CD1c-positive myeloid dendritic cell (primary cell): ENCODE measurements at regions not wholly inside any gene's neighbourhood (a gene's known extent, or its start where the extent isn't known, plus 50 kb on each side); places are given as distances from the start of the nearest gene placed in this dataset.

Experiments used
- DNase-seq: peaks from one replicate; pipeline ENCODE4 v3.0.0-alpha.2; 2016; ENCODE audit errors: extremely low spot score

DNA sequence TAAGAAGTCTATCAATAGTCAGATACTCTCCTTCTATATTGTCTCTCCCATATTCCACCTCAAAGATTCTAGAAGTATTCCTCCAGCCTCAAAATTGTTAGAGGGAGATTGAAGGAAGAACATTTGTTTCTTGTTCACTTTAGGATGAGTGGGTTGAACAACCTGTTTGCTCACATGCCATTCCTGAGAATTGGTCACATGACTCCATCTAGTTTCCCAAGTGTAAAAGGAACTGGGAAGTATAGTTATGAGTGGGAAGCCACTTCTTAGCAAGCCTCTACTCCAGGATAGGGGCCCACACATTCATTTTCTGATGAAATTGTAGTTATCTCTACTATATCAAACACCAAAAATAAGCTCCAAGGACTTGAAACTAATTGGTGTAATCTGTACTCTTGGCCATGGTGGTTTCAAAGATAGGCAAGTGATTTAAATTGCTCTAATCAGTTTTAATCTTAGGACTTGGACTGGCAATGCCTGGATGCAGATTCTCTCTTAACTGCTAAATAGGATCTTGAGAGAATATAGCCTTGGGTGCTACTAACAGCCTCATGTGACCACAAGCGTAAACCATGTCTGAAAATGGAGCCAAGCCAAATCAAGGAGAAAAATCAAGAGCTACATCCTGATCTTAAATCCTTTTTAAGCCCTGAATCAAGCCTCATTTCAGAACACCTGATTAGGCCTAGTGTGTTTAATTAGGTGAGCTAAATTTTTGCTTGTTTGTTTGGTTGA is 758.7 kb upstream of the MAN1A1 start:
- peak; percentile 40 for DNase-seq

DNA sequence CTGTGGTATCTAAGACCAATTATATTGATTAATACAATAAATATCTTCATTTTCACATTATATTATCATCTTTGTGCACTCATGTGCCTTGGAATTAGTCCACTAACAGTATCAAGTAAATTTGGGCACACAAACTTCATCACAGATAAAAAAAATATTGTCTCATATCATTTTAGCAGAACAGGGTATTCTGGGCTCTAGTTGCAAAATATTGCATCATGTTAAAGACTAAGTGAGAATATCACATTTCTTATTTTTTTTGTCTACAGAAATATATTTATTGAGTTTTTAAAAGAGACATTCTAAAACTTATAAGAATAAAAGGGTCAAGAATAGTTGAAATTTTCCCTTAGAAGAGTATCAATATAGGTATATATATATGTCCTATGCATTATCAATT is 754.1 kb upstream of the MAN1A1 start:
- DNase-seq, result no peak

DNA sequence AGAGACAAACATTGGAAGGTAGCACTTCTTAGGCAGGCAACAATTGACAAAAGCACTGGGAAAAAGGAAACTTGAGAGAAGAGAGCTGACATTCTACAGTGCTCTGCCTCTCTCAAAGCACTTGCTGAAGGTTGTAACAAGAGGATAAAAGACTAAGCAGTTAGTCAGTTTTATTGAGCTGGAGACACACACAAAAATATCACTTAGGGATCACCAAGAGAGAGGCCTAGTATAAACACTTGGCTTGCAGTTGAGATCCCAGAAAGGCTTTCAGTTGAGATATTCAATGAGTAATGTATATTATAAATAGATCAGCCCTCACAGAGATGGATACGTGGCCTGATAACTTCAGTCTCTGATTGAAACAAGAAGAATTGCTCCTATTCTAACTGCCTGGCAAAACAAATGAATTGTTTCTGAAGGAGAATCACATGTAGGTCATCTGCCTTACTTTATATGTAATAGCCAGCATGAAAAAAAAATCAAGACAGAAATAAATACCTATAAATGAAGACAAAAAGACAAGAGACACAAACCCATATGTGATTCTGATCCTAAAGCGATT is 747.2 kb upstream of the MAN1A1 start:
- no peak for DNase-seq

DNA sequence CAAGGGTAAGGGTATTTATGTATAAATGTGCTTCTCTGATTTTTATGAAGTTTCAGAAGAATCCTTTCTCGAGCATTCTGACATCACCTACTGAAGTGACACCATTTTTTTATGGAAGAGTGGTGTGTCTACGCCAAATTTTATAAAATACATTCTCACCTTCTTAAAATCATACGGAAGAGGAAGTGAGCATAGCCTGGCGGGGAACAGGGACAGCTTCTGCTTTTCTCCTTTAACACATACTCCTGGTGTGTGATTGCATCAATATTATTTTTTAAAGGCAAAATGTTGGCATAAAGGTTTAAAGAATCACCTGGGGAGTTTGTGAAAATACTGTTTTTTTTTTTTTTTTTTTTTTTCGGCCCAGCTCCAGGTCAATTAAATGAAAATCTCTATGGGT is 733.6 kb upstream of the MAN1A1 start:
- DNase-seq, result peak; percentile 5

DNA sequence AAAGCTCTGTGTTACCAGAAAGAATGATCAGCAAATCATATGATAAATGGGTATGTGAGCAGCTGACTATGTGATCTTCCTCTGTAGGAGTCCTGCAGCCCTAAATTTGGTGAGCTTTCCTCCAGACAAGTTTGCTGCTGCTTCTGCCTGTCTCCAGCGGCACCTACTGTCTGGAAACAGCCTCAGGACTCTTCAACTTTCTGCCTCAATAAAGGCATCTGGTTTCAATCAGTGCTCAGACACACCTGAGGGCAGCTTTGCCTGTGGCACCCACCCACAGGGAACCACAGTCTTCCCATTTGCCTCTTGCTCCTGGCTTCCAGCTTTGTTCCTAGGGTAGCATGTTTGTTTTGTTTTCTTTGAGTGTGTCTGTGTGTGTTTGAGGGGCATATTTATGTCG is 727.9 kb upstream of the MAN1A1 start:
- no peak for DNase-seq

DNA sequence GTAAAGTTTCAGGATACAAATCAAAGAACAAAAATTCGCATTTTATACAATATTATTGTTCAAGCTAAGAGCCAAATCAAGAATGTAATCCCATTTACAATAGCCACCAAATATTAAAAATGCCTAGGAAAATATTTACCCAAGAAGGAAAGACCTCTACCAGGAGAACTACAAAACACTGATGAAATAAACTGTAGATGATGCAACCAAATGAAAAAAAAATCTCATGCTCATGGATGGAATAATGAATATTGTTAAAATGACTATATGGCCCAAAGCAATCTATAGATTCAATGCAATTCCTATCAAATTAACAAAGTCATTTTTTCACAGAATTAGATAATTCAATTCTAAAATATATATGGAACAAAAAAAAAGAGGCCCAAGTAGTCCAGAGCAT is 708.8 kb upstream of the MAN1A1 start:
- DNase-seq, result no peak

DNA sequence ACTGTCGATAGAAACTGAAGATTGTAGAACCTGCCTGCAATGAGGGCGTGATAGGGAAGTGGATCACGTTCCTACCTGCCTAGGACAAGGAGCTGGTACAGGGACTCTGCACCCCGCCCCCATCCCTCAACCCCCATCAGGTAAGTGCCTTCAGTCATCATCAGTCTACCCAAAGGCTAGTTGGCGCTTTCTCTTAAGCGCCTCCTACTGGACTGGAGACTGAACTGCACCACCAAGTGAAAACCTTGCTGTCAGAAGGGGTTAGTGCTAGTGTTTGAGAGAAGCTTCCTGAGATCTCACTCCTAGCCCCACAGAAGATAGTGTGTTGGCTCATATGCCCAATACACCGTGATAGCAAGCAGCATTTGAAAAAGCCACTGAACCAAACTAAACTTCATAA is 706.5 kb upstream of the MAN1A1 start:
- DNase-seq, result peak; percentile 35

DNA sequence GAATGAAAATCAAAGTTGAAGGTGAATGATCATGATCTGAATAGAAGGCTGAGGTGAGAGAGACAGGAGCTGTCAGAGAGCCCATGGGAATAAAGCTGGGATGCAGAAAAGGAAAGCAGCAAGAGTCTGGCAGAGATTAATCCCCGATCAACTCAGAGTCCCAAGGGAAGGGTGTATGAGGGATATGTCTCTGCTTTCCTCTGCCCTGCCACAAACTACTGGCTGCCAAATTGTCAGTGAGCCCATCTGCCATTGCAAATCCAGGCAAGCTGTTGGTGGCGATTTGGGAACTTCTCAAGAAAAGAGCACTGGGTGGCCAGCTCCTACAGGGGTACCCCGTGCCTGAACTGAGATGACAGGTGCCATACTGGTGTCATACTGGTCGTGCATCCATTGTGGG is 705.5 kb upstream of the MAN1A1 start:
- DNase-seq, result no peak

DNA sequence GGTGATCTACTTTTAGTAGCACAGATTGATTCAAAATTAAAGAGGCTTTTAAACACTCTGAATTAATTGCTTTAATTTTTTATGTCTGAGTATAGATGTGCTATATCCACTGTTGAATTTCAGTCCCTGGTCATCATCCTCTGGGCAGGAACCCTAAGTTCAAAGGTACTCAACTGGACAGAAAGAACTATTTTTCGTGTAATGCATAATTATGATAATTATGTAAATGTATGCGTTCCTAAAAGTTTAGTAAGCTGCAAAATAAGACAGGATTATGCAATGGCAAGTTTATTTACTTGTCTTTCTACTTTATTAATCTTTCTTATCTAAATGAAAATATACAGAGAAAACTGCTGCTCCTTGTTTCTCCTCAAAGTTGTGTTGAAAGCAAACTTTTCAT is 690.1 kb upstream of the MAN1A1 start:
- DNase-seq, result no peak

DNA sequence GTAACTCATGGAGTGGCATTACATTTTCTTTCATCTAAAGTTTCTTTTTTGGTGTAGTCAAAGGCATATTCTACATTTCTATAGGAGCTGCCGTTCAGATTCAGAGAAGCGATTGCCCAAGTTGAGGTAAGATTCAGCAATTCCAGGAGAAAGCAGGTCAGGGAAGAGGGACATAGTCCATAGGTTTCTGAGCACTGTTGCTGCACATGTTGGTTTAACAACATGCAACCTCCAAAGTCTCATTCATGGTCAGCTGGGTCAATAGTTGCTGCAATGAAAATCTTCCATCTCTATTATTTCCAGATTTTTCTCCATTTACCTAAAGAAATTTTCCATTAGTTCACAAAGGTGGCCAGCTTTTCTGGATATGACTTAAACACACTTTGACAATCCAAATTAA is 682.3 kb upstream of the MAN1A1 start:
- no peak for DNase-seq

DNA sequence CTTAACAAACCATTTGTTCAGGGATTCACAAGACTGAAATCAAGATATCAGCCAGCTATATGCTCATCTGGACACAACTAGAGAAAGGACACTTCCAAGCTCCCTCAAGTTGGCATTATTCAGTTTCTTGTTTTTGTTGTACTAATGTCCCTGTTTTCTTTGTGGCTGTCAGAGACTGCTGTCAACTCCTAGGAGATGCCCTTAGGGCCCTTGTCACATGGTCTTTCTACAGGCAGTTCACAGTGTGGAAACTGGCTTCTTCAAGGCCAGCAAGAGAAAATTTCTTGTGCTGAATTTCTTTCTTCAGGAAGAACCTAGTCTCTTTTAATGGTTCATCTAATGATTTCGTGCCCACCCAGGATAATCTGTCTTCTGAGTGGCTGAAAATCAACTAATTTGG is 677.2 kb upstream of the MAN1A1 start:
- no peak for DNase-seq

DNA sequence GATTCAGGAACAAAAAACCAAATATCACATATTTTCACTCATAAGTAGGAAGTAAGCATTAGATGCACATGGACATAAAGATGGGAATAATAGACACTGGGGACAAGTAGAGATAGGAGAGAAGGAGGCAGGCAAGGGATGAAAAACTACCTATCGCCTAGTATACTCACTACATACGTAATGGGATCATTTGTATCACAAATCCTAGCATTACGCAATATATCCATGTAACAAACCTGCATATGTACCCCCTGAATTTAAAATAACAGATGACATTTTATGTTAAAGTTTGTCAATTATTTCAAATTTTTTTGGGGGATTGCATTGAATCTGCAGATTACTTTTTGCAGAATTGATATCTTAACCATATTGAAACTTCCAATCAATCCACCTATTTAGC is 660.5 kb upstream of the MAN1A1 start:
- DNase-seq, result no peak

DNA sequence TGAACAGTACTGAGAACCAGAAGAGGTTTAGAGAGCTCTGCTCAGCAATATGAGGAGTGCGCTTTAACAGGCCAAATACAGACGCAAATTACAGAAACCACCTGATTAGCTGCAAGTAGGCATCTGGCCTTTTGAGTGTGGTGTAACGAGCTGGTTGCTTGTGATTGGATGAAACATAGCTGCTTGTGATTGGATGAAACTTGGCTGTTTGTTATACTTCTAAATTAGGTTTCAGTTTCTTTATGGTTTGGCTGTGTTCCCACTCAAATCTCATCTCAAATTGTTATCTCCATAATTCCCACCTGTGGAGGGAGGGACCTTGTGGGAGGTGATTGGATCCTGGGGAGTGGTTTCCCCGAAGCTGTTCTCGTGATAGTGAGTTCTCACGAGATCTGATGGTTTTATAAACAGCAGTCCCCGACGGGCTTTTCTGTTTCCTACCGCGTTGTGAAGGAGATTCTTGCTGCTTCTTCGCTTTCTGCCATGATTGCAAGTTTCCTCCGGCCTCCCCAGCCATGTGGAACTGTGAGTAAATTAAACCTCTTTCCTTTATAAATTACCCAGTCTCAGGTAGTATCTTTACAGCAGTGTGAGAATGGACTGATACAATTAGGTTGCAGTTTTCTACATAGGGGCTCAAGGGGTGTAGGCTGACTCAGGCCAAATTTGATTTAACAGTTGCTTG is 655.9 kb upstream of the MAN1A1 start:
- no peak for DNase-seq

DNA sequence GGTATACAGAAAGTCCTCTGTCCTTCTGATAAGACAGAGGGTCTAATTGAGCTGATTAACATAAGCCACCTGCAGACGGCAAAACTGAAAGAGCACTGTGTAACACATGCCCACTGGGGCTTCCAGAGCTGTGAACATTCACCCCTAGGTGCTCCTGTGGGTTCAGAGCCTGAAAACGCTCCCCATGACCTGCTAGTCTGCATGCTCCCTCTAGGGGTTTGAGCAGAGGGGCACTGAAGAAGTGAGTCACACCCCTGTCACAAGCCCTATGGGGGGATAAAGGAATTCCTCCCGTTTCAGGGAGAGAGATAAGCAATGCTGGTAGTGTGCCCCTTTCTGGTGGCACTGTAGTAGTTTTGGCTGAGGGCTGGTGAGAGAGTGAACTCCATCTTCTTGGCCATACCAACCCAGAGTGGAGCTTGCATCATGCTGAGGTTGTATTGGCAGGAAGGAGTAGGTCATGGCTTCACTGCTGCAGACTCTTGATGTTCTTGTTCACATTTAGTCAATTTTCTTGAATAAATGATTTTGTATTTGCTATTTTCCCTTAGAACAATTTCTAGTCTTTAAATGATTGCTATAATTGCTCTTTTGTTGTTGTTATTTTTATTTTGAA is 637.5 kb upstream of the MAN1A1 start:
- DNase-seq, result no peak

DNA sequence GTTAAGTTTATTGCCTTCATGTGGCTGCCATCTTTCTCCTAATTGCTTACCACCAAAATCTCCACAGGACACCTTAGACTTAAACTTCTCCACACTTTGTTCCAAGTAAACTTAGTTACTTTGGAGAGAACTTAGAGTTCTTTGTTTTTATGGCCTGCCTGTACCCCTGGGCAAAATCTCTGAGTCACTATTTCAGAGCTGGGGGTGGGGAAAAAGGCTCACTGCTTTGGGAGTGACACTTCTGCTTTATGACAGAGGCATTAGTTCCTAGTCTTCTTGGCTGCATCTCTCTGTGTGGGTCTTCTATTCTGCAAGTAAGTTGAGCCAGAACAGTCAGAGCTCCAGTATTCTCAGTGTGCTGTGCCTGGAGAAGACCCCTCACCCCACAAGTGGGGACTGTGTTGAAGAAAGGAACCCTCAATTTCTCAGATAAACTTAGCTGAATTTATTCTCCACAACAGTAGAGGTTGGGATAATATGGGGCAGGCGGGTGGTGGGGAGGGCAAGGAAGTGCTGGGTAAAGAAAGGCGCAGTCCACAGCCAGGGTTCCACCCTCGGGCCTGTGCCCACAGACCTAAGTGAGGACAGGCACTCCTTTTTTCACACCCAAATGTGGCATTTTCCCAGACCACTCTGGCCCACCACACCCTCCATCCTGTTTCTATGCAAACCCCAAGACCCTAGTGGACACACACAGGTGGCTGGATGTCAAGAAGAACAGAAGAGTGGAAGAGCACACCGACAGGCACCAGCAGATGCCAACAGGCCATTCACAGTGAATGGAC is 636.6 kb upstream of the MAN1A1 start:
- peak; percentile 45 for DNase-seq

DNA sequence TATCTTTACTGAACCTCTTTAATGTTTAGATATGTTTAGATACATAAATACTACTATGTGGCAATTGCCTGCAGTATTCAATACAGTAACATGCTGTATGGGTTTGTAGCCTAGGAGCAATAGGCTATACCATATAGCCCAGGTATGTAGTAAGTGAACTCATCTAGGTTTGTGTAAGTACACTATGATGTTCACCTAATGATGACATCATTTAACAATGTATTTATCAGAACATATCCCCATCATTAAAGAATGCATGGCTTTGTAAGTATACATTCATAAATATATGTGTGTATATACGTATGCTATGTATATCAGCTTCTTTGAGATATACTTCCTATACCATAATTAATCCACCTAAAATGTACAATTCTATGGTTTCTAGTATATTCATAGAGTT is 631.2 kb upstream of the MAN1A1 start:
- DNase-seq, result no peak

DNA sequence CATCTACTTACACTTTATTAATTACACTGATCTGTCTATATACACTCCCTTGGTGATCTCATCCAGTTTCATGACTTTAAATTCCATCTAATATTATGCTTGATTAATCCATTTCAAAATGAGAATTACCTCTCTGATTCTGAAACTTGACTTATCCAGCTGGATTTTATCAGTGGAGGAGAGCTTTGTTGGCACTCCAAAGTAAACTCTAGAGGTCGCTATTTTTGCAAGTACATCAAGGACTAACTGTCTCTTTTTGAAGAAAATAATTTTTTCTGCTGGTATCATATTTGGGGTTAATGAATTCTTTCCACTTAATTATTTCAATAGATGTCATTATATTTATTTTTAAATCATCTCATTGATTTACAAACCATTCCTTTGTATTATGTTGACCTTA is 630.3 kb upstream of the MAN1A1 start:
- DNase-seq, result no peak

DNA sequence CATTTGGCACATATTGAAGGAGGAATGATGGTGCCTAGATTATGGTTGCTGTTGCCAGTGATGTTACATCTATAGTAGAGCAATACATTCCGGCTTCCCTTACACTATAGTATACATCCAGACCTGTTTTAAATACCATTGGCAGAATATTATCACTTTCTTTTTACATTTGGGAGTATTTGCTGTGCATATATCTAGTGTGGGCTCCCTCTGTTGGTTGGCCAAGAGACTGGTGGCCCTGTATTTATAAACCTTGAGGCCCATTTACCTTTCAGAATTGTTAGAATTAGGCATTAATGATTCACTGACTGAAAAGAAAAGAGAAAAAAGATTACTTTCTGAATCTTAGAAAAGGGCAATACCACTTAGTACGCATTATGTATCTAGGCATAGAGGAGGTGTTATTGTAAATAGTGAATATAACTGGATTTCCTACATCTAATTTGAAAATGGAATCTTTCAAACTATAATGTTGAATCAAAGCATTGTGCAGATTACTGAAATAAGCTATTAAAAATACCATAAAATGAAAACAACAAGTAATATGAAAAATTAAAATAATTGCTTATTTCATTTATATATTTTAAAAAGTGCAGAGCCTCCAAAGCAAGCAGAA is 628.8 kb upstream of the MAN1A1 start:
- DNase-seq, result no peak

DNA sequence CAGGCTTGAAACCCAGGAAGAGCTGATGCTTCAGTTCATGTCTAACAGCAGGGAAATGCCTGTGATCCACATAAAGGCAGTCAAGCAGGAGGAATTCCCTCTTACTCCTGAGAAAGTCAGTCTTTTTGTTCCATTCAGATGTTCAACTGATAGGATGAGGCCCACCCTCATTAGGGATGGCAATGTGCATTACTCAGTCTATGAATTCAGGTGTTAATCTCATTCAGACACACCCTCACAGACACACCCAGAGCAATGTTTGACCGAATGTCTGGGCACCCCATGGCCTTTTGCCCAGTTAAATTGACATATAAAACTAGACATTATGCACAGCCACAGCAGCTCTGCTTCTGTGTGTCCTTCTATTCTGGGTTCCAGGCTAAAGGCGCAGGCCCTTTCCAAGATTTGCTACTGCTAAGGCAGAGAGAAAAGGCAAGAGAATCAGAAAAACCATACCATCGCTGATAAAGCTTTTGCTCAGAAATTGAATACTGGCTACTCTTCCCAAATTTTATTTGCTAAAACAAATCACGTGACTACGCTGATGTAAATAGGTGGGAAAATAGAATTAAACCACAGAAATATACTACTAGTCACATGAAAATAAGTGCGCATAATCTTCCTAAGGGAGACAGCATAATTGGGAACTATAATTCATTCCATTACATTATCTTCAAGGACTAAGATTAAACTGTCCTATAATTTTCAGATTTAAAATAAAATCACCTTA is 625.0 kb upstream of the MAN1A1 start:
- no peak for DNase-seq

DNA sequence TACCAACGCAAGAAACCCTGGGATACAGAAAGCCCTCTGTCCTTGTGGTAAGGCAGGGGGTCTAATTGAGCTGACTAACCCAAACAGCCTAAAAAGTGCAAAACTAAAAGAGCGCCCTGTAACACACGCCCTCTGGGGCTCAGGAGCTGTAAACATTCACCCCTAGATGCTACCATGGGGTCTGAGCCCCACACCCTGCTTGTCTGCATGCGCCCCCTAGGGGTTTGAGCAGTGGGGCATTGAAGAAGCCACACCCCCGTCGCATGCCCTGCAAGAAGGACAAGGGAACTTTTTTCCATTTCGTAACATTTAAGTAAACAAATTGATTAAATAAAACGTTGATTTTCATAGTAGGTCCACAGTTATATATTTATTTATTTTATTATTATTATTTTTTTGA is 616.9 kb upstream of the MAN1A1 start:
- DNase-seq, result no peak

DNA sequence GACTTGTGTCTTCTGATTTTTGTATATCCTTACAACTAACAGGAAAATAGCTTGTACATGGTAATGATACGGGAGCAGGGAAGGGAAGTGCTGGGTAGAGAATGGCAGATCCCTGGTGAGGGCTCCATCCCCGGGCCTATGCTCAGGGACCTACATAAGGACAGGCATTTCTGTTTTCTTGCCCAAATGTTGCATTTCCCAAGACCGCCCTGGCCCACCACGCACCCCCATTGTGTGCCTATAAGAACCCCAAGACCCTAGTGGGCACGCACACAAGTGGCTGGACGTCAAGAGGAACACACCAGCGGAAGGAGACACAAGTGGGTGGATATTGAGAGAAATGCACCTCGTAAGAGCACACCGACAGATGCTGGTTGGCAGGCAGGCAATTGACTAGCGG is 616.3 kb upstream of the MAN1A1 start:
- no peak for DNase-seq
